Thoracic aorta (tissue), 2 donors: ENCODE measurements at regions not wholly inside any gene's neighbourhood (a gene's known extent, or its start where the extent isn't known, plus 50 kb on each side); places are given as distances from the start of the nearest gene placed in this dataset.

Source experiments
- ATAC-seq: fragments of 150-250 bp; one replicate; pipeline ENCODE4 v1.8.0; 2017; ENCODE audit warnings: low read depth; ENCODE audit not compliant: insufficient number of reproducible peaks, low FRiP score
- DNase-seq: peaks from one replicate; pipeline ENCODE4 v3.0.0-alpha.2; 2020; ENCODE audit warnings: low spot score
- H3K27ac ChIP-seq, 2 donors: fragments of 200-600 bp; sonication (generic); 1 replicate in 1 of 2; 2 replicates in 1 of 2; pipeline ENCODE4 v1.5.1; 2016; ENCODE audit warnings: mild to moderate bottlenecking in 2 of 2, moderate library complexity in 2 of 2
- H3K27me3 ChIP-seq: fragments of 200-600 bp; sonication (generic); replicated peaks from 2 replicates; pipeline ENCODE4 v1.6.0; 2016; ENCODE audit warnings: mild to moderate bottlenecking; ENCODE audit not compliant: insufficient read depth
- H3K36me3 ChIP-seq: fragments of 200-600 bp; sonication (generic); one replicate; pipeline ENCODE4 v1.5.1; 2016
- H3K4me1 ChIP-seq, 2 donors: fragments of 200-600 bp; sonication (generic); 1 replicate in 1 of 2; 2 replicates in 1 of 2; pipeline versions ENCODE4 v1.5.1 to v1.6.0; 2016; ENCODE audit warnings: low read depth in 2 of 2, mild to moderate bottlenecking in 1 of 2; ENCODE audit not compliant: control insufficient read depth in 1 of 2
- H3K4me3 ChIP-seq: fragments of 200-600 bp; sonication (generic); 2 replicates; pipeline ENCODE4 v1.5.1; 2016; ENCODE audit warnings: mild to moderate bottlenecking
- H3K9me3 ChIP-seq: fragments of 200-600 bp; sonication (generic); 2 replicates; pipeline ENCODE4 v1.5.1; 2016
- CTCF ChIP-seq: fragments of 200-600 bp; sonication (generic); IDR thresholded peaks from one replicate; pipeline ENCODE4 v1.5.1; 2019; ENCODE audit warnings: antibody characterized with exemption

GRCh38 chr10:88127269-88127668 is 263.8 kb downstream of the PTEN start:
- Histone ChIP-seq H3K36me3 (no peaks in the 10 kb centered on the region), H3K27me3 (no peaks in the 10 kb centered on the region), H3K27ac (no peak overlapping the region), H3K9me3 (no peaks in the 10 kb centered on the region), H3K4me1 (peaks cover 0 to 13% of the 10 kb centered on the region in 2 donors), H3K4me3 (no peak overlapping the region)
- no peak for TF ChIP-seq CTCF
- ATAC-seq (no peak), DNase-seq (no peak)

GRCh38 chr10:88127766-88128165 is 264.3 kb downstream of the PTEN start:
- Histone ChIP-seq H3K27ac (no peak overlapping the region), H3K36me3 (no peaks in the 10 kb centered on the region), H3K4me3 (no peak overlapping the region), H3K9me3 (no peaks in the 10 kb centered on the region), H3K27me3 (no peaks in the 10 kb centered on the region), H3K4me1 (peaks cover 0 to 15% of the 10 kb centered on the region in 2 donors)
- TF ChIP-seq CTCF = no peak
- DNase-seq (no peak), ATAC-seq (no peak)

- no peak overlapping the region for H3K4me3 ChIP-seq
- no peak overlapping the region for H3K27ac ChIP-seq
- no peaks in the 10 kb centered on the region for H3K36me3 ChIP-seq
- H3K9me3 ChIP-seq = no peaks in the 10 kb centered on the region
- no peaks in the 10 kb centered on the region for H3K27me3 ChIP-seq
- H3K4me1 ChIP-seq = peaks cover 0 to 15% of the 10 kb centered on the region in 2 donors
- DNase-seq (no peak), ATAC-seq (no peak)
- TF ChIP-seq CTCF = no peak
Measured at GRCh38 chr10:88129013-88129412, 265.6 kb downstream of the PTEN start.

DNA sequence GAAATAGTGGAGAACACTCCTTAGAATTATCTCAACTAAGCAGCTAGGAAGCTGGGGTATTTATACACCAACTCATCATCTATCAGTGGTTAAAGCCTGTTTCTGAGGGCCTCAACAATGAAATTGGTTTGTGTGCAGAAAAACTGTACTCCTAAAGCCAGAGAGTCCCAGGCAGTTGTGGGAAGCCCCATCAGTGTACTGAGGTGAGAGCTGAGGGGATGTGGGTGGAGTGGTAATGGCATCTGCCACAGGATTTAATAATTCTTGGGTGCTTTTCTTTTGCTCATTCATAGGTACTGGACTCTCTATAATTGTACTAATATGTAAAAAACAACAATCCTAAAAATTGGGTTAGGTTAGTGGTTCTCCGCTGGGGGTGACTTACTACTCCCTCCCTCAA is 267.5 kb downstream of the PTEN start:
- Histone ChIP-seq H3K27ac (peak overlapping the region; percentile 64), H3K36me3 (no peaks in the 10 kb centered on the region), H3K27me3 (no peaks in the 10 kb centered on the region), H3K4me3 (no peak overlapping the region), H3K4me1 (peaks cover 0 to 15% of the 10 kb centered on the region in 2 donors), H3K9me3 (no peaks in the 10 kb centered on the region)
- ATAC-seq (no peak), DNase-seq (no peak)
- TF ChIP-seq CTCF = no peak

GRCh38 chr10:88131511-88132139 is 268.2 kb downstream of the PTEN start:
- Histone ChIP-seq H3K4me3 (peak overlapping the region; percentile 38), H3K27me3 (no peaks in the 10 kb centered on the region), H3K9me3 (no peaks in the 10 kb centered on the region), H3K27ac (peak overlapping the region; percentile 64), H3K36me3 (no peaks in the 10 kb centered on the region), H3K4me1 (peaks cover 0 to 15% of the 10 kb centered on the region in 2 donors)
- TF ChIP-seq CTCF = peak; percentile 52
- peak; percentile 25 for DNase-seq
- ATAC-seq = peak; percentile 34
